ENCODE measurements at regions not wholly inside any gene's neighbourhood (a gene's known extent, or its start where the extent isn't known, plus 50 kb on each side); places are given as distances from the start of the nearest gene placed in this dataset.

- no peak overlapping the region for H3K4me3 ChIP-seq
- H3K27me3 ChIP-seq (ENCODE audit: insufficient read depth): no peaks in the 10 kb centered on the region
- DNase-seq (ENCODE audit: low spot score) (no peak), ATAC-seq (no peak)
- no peaks in the 10 kb centered on the region for H3K36me3 Mint-ChIP-seq (ENCODE audit: low read depth)
- TF ChIP-seq ZNF114 (CRISPR knock-in tag; IDR thresholded peaks at IDR 0.05) (no peak), JUNB (IDR thresholded peaks at IDR 0.05; ENCODE audit: unreplicated experiment) (no peak), EZH2phosphoT487 (IDR thresholded peaks at IDR 0.05; ENCODE audit: unreplicated experiment) (no peak), NANOG (IDR thresholded peaks at IDR 0.05; ENCODE audit: borderline replicate concordance) (no peak)
- no peaks in the 10 kb centered on the region for H4K20me1 ChIP-seq (replicated peaks; ENCODE audit: insufficient read depth)
- H3K27ac ChIP-seq (ENCODE audit: low read depth): no peak overlapping the region
- no peak overlapping the region for H3K4me3 Mint-ChIP-seq
- H3K4me1 Mint-ChIP-seq: peaks cover 8% of the 10 kb centered on the region
- no peaks in the 10 kb centered on the region for H3K27me3 Mint-ChIP-seq (ENCODE audit: insufficient read depth, low read depth, poor library complexity)
- H3K36me3 ChIP-seq (ENCODE audit: insufficient read depth): no peaks in the 10 kb centered on the region
- 0 out of 2 replicates have a peak, but pooled peaks cover 7% of the 10 kb centered on the region for H3K4me1 ChIP-seq (ENCODE audit: insufficient read depth)
- no peak overlapping the region for H3K4me2 ChIP-seq
- no peak overlapping the region for H3K27ac Mint-ChIP-seq
- no peak overlapping the region for H2AFZ ChIP-seq
- H3K9me2 ChIP-seq (ENCODE audit: insufficient read depth): no peaks in the 10 kb centered on the region
- no peaks in the 10 kb centered on the region for H3K9me3 Mint-ChIP-seq
- H3F3A ChIP-seq (replicated peaks; ENCODE audit: low read depth): no peaks in the 10 kb centered on the region
- no peaks in the 10 kb centered on the region for H3K79me2 ChIP-seq (replicated peaks; ENCODE audit: insufficient read depth)
Measured at GRCh38 chr21:27130154-27130553, 163.3 kb upstream of the ADAMTS5 start.

- Histone ChIP-seq H4K20me1 (replicated peaks; ENCODE audit: insufficient read depth) (no peaks in the 10 kb centered on the region), H3K27me3 (ENCODE audit: insufficient read depth) (no peaks in the 10 kb centered on the region), H3K4me1 (ENCODE audit: insufficient read depth) (0 out of 2 replicates have a peak, but pooled peaks cover 7% of the 10 kb centered on the region), H3K4me3 (no peak overlapping the region), H3F3A (replicated peaks; ENCODE audit: low read depth) (no peaks in the 10 kb centered on the region), H2AFZ (peak overlapping the region; percentile 23; the same call in 1 of the 2 replicates), H3K27ac (ENCODE audit: low read depth) (no peak overlapping the region), H3K4me2 (no peak overlapping the region), H3K9me2 (ENCODE audit: insufficient read depth) (no peaks in the 10 kb centered on the region), H3K36me3 (ENCODE audit: insufficient read depth) (no peaks in the 10 kb centered on the region), H3K79me2 (replicated peaks; ENCODE audit: insufficient read depth) (no peaks in the 10 kb centered on the region)
- H3K27ac Mint-ChIP-seq: no peak overlapping the region
- no peaks in the 10 kb centered on the region for H3K27me3 Mint-ChIP-seq (ENCODE audit: insufficient read depth, low read depth, poor library complexity)
- H3K36me3 Mint-ChIP-seq (ENCODE audit: low read depth): no peaks in the 10 kb centered on the region
- DNase-seq (ENCODE audit: low spot score) (no peak), ATAC-seq (no peak)
- H3K4me3 Mint-ChIP-seq: no peak overlapping the region
- no peaks in the 10 kb centered on the region for H3K9me3 Mint-ChIP-seq
- peaks cover 8% of the 10 kb centered on the region for H3K4me1 Mint-ChIP-seq
- TF ChIP-seq, protein P1, sequence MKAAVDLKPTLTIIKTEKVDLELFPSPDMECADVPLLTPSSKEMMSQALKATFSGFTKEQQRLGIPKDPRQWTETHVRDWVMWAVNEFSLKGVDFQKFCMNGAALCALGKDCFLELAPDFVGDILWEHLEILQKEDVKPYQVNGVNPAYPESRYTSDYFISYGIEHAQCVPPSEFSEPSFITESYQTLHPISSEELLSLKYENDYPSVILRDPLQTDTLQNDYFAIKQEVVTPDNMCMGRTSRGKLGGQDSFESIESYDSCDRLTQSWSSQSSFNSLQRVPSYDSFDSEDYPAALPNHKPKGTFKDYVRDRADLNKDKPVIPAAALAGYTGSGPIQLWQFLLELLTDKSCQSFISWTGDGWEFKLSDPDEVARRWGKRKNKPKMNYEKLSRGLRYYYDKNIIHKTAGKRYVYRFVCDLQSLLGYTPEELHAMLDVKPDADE (IDR thresholded peaks at IDR 0.05): no peak
- TF ChIP-seq, protein P2, sequence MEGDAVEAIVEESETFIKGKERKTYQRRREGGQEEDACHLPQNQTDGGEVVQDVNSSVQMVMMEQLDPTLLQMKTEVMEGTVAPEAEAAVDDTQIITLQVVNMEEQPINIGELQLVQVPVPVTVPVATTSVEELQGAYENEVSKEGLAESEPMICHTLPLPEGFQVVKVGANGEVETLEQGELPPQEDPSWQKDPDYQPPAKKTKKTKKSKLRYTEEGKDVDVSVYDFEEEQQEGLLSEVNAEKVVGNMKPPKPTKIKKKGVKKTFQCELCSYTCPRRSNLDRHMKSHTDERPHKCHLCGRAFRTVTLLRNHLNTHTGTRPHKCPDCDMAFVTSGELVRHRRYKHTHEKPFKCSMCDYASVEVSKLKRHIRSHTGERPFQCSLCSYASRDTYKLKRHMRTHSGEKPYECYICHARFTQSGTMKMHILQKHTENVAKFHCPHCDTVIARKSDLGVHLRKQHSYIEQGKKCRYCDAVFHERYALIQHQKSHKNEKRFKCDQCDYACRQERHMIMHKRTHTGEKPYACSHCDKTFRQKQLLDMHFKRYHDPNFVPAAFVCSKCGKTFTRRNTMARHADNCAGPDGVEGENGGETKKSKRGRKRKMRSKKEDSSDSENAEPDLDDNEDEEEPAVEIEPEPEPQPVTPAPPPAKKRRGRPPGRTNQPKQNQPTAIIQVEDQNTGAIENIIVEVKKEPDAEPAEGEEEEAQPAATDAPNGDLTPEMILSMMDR (conservative IDR thresholded peaks at IDR 0.05; ENCODE audit: low read depth in 2 of 2): no peak
- TF ChIP-seq POLR2AphosphoS5 (IDR thresholded peaks at IDR 0.05; ENCODE audit: low read depth) (no peak), JUNB (IDR thresholded peaks at IDR 0.05; ENCODE audit: unreplicated experiment) (no peak), ZNF331 (CRISPR knock-in tag; IDR thresholded peaks at IDR 0.05; ENCODE audit: low read depth) (no peak), ZNF114 (CRISPR knock-in tag; IDR thresholded peaks at IDR 0.05) (no peak), STAT1 (IDR thresholded peaks at IDR 0.05; ENCODE audit: unreplicated experiment) (no peak), CREB1 (CRISPR knock-in tag; IDR thresholded peaks at IDR 0.05; ENCODE audit: low read depth) (no peak), NANOG (IDR thresholded peaks at IDR 0.05; ENCODE audit: borderline replicate concordance) (no peak), EZH2phosphoT487 (IDR thresholded peaks at IDR 0.05; ENCODE audit: unreplicated experiment) (no peak), EZH2 (IDR thresholded peaks at IDR 0.05; ENCODE audit: low read depth, unreplicated experiment) (no peak)
- TF ChIP-seq, protein P3, sequence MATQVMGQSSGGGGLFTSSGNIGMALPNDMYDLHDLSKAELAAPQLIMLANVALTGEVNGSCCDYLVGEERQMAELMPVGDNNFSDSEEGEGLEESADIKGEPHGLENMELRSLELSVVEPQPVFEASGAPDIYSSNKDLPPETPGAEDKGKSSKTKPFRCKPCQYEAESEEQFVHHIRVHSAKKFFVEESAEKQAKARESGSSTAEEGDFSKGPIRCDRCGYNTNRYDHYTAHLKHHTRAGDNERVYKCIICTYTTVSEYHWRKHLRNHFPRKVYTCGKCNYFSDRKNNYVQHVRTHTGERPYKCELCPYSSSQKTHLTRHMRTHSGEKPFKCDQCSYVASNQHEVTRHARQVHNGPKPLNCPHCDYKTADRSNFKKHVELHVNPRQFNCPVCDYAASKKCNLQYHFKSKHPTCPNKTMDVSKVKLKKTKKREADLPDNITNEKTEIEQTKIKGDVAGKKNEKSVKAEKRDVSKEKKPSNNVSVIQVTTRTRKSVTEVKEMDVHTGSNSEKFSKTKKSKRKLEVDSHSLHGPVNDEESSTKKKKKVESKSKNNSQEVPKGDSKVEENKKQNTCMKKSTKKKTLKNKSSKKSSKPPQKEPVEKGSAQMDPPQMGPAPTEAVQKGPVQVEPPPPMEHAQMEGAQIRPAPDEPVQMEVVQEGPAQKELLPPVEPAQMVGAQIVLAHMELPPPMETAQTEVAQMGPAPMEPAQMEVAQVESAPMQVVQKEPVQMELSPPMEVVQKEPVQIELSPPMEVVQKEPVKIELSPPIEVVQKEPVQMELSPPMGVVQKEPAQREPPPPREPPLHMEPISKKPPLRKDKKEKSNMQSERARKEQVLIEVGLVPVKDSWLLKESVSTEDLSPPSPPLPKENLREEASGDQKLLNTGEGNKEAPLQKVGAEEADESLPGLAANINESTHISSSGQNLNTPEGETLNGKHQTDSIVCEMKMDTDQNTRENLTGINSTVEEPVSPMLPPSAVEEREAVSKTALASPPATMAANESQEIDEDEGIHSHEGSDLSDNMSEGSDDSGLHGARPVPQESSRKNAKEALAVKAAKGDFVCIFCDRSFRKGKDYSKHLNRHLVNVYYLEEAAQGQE (IDR thresholded peaks at IDR 0.05; ENCODE audit: unreplicated experiment): no peak
Measured at GRCh38 chr21:27129694-27130093, 162.8 kb upstream of the ADAMTS5 start.

Data from GM23338 (cell line).